ACHN (cell line): ENCODE measurements at regions not wholly inside any gene's neighbourhood (a gene's known extent, or its start where the extent isn't known, plus 50 kb on each side); places are given as distances from the start of the nearest gene placed in this dataset.

Experiments
- DNase-seq: peaks from one replicate; pipeline ENCODE4 v3.0.0-alpha.2; 2015
- in situ Hi-C: cut with HindIII; loops from 2 replicates; pipeline ENCODE4 v1.10.0; 2017; ENCODE audit warnings: low sequenced_read_pairs, low pct_ligation_motif_present, low pct_unique_long_range_greater_than_20kb

GRCh38 chr1:234886081-234886984 is 242.3 kb downstream of the TOMM20 start:
- DNase-seq, result no peak
- in situ Hi-C loops, result no loop called here

GRCh38 chr1:234885601-234886000 is 243.0 kb downstream of the TOMM20 start:
- DNase-seq, result no peak
- in situ Hi-C loops, result no loop called here

- DNase-seq, result no peak
- in situ Hi-C loops, result no loop called here
These were observed 243.9 kb downstream of the TOMM20 start for GRCh38 chr1:234884701-234885100.

- no peak for DNase-seq
These were observed 244.6 kb downstream of the TOMM20 start for GRCh38 chr1:234884006-234884405.

GRCh38 chr1:234882898-234883297 is 245.7 kb downstream of the TOMM20 start:
- in situ Hi-C loops, result no loop called here

More at GRCh38 chr1:234884006-234884405, 244.6 kb downstream of the TOMM20 start:
- in situ Hi-C loops, result no loop called here

GRCh38 chr1:234881893-234882771 is 246.5 kb downstream of the TOMM20 start:
- in situ Hi-C loops, result no loop called here

More at GRCh38 chr1:234882898-234883297, 245.7 kb downstream of the TOMM20 start:
- no peak for DNase-seq

GRCh38 chr1:234879147-234880080 is 249.2 kb downstream of the TOMM20 start:
- peak; percentile 12 for DNase-seq
- in situ Hi-C loops, result no loop called here

More at GRCh38 chr1:234881893-234882771, 246.5 kb downstream of the TOMM20 start:
- no peak for DNase-seq

GRCh38 chr1:234878288-234878687 is 250.3 kb downstream of the TOMM20 start:
- in situ Hi-C loops, result no loop called here
- no peak for DNase-seq

- in situ Hi-C loops, result no loop called here
- no peak for DNase-seq
These were observed 250.9 kb downstream of the TOMM20 start for GRCh38 chr1:234877761-234878160.

GRCh38 chr1:234875953-234876855 is 252.4 kb downstream of the TOMM20 start:
- no peak for DNase-seq
- in situ Hi-C loops, result no loop called here

- in situ Hi-C loops, result no loop called here
- DNase-seq, result no peak
These were observed 253.2 kb downstream of the TOMM20 start for GRCh38 chr1:234875328-234875952.

- DNase-seq, result peak; percentile 73
- in situ Hi-C loops, result no loop called here
These were observed 254.0 kb downstream of the TOMM20 start for GRCh38 chr1:234874291-234875288.

- DNase-seq, result no peak
- in situ Hi-C loops, result no loop called here
These were observed 256.8 kb downstream of the TOMM20 start for GRCh38 chr1:234871710-234872271.

GRCh38 chr1:234871039-234871709 is 257.5 kb downstream of the TOMM20 start:
- DNase-seq, result no peak
- in situ Hi-C loops, result no loop called here
